Fibroblast of skin of left quadriceps (primary cell): ENCODE measurements at regions not wholly inside any gene's neighbourhood (a gene's known extent, or its start where the extent isn't known, plus 50 kb on each side); places are given as distances from the start of the nearest gene placed in this dataset.

Experiments
- DNase-seq, 2 experiments: peaks; one replicate each; pipeline ENCODE4 v3.0.0-alpha.2; 2013; ENCODE audit warnings: low read depth in 2 of 2

DNA sequence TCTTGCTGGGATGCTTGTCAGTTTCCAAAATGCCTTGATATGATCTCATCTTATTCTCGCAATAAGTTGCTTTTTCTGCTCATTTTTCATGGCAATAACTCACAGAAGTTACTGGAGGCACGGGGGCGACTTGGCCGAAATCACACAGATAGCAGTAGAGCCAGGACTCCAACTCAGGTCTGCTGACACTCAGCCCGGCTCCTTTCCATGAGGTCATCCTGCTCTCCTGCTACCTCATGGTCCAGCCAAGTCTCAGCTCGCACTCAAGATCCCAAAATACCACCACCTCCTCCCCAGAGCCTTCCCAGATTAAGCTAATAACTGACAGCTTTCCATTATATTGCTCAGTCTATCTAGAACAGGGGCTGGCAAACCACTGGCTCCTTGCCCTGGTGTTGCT lies 269.5 kb downstream of the MAP2K4 start:
- no peak for DNase-seq

DNA sequence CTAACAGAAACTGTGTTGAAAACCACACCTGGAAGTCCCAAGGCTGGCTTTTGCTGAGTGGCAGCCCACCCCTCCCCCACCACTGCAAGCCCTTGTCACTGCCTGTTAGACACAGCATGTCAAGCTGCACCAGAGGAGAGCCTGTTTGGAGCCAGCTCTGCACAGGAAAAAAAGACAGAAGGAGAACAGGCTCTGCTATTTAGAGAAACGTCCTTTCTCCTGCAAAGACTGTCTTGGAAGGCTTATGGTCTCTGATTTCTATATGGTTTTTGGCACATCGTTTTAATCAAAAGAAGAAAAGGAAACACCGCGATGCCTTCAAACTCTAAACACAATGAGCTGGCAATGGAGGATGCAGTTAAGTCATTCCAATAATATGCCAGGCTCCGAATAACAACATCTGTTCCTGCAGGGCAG lies 275.5 kb downstream of the MAP2K4 start:
- DNase-seq = no peak

DNA sequence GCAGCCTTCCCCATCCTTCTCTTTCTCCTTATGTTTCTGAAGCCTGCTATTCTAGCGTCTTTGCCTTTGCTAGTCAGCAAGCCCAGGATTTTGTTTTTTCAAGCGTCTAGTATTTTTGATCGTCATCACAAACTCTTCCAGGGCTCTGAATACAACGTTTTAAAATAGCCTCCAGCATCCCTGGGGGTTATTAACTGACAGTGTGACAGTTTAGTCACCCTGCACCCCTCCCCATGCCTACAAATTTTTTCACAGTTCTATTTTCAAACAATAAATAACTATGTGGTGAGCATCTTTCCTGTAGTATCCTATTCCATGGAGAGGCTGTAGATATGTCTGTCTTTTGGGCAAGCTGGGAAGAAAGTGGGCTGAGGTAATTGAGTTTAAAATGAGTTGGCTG lies 280.9 kb downstream of the MAP2K4 start:
- DNase-seq = no peak

DNA sequence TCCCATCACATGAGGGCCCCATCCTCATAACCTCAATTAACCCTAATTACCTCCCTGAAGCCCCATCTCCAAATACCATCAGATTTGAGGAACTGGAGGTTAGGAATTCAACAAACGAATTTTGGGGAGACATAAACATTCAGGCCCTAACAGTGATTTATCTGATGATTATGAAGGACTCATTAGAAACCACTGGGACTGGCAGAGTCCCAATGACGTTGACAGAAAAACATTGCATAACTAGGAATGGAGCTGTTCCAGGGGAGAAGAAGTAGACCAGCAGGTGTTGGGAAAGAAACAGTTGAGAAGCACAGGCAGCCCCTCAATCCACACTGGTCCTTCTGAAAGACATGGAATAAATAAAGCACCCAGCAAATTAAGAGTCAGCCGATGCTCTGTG lies 282.0 kb downstream of the MAP2K4 start:
- DNase-seq = no peak

DNA sequence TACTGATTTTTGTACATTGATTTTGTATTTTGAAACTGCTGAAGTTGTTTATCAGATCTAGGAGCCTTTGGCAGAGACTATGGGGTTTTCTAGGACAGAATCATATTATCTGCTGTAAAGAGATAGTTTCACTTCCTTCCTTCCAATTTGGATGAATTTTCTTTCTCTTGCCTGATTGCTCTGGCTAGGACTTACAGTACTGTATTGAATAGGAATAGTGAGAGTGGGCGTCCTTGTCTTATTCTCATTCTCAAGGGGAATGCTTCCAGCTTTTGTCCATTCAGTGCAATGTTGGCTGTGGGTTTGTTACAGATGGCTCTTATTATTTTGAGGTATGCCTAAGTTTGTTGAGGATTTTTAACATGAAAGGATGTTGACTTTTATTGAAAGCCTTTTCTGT lies 290.1 kb downstream of the MAP2K4 start:
- no peak for DNase-seq

DNA sequence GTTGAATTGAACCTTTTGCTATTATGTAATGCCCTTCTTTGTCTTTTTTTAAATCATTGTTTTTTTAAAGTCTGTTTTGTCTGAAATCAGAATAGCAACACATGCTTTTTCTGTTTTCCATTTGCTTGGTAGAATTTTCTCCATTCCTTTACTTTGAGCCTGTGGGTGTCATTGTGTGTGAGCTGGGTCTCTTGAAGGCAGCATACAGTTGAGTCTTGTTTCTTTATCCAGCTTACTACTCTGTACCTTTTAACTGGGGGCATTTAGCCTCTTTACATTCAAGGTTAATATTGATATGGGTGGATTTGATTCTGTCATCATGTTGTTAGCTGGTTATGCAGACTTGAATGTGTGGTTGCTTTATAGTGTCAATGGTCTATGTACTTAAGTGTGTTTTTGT lies 292.0 kb downstream of the MAP2K4 start:
- DNase-seq = no peak

DNA sequence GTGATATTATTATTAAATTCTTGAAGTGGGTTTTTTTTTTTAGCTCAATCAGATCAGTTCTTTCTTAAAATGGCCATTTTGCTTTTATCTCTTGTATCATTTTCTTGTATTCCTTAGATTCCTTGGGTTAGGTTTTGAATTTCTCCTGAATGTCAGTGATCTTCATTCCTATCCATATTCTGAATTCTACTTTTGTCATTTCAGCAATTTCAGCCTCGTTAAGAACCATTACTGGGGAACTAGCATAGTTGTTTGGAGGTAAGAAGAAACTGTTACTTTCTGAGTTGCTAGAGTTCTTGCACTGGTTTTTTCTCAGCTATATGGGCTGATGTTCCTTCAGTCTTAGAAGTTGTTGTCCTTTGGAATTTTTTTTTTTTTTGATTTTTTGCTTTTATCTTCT lies 293.1 kb downstream of the MAP2K4 start:
- DNase-seq = no peak

DNA sequence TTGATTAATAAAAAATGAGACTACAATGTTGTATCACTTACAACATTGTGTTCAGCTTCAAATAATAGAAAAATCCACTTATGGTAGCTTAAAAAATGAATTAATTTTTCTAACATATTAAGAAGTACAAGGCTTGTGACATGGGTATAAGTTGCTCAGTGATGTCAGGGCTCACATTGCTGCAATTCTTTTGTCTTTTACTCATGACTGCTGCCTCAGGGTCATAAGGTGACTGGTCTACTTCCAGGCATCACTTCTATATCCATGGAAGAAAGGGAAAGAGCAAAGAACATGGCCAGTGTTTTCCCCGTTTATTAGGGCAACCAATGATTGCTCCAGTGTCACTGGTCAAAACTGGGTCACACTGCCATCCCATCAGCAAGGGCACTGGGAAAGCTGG lies 295.3 kb downstream of the MAP2K4 start:
- DNase-seq = no peak

DNA sequence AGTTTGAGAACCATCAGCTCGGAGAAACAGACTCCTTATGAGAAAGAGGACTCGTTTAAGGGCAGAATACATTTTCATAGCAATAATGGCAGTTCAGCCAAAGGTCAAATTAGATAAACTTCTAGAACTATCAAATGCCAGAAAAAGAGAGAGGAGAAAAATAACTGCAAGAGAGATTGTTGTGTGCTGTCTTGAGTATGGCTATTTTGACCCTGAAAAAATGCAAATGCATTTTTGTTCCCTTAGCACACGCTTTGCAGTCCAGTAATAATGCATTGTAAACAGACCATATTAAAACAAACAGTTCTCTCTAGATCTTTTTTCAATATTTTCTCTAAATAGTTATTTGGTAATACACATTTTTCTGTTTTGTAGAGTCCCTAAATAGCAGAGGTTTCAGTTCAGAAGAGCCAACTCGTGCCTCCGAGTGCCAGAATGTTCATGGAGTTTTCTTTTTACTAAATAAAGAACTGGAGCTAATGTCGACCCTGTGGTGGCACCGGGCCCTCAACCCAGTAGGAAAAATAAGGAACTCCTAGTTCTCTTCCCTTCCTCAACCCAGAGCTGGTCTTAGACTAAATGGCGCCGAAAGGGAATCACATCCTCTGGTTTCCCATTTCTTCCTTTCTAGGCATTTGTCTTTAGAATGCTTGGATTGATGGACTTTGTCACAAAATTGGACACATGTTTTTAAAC lies 298.0 kb downstream of the MAP2K4 start:
- no peak for DNase-seq

DNA sequence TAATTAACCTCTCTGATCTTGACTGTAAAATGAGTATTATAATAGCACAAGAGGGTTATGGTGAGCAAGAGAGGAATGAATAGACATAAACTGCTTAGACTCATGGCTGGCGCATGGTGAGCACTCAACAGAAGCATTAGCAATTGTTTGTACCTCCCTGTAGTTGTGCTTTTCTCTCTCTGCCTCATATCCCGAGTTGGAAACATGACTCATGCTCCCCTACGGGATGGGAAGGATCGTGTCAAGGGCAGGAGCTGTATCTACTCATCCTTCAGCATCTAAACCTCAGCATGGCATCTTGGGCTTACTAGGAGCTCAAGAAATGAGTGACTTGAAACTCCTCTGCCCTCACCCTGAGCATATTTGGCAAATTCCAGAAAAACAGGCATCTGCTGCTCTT lies 299.6 kb downstream of the MAP2K4 start:
- DNase-seq = no peak

DNA sequence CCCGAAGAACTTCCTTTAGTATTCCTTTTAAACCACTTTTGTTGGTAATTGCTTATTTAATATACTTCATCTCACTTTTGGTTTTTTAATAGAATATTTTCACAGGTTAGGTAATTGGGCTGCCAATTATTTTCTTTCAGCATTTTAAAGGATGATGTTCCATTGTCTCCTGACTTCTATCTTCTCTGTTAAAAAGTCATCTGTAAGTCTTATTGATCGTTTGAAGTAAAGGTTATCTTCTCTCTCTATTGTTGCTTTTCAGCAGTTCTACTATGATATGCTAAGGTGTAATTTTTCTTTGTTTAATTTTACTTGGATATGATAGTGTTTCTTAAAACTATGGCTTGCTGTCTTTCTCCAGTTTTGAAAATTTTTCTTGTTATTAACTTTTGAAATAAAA lies 307.5 kb downstream of the MAP2K4 start:
- DNase-seq = no peak

DNA sequence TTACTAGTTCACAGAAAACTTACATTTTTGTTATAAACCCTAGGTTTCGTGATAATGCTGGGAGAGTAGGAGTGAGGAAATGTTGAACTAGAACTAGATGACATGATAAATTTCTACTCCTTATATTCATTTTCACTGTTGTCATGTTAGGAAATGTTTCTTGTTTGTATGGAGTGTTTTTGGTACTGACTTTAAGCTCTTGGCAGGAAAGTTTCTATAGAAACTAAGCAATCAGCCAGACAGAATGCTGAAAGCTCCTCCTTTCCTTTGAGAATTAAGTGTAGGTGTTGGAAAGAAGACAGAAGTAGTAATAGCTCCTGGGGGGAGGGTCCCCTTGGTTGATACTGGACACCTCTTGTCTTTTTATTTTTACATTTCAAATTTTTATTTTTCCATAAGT lies 309.8 kb downstream of the MAP2K4 start:
- no peak for DNase-seq

DNA sequence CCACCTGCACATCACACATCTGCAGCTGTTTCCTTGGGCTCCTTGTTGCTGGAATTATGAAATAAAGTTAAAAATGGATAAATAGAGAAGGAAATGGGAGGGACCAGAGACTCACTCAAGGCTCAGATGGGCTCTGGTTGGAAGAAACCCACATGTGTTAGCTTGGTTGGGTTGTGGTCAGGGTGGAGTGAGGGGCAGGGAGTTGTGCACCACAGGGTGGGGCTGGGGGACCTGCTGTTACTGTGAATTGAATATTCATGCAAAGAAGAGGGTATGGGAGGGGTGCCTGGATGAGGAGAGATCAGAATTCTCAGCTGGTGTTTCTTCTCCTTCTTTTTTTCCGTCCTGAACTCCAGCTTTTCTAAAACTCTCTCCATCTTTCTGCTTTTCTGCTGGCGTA lies 320.7 kb downstream of the MAP2K4 start:
- no peak for DNase-seq

DNA sequence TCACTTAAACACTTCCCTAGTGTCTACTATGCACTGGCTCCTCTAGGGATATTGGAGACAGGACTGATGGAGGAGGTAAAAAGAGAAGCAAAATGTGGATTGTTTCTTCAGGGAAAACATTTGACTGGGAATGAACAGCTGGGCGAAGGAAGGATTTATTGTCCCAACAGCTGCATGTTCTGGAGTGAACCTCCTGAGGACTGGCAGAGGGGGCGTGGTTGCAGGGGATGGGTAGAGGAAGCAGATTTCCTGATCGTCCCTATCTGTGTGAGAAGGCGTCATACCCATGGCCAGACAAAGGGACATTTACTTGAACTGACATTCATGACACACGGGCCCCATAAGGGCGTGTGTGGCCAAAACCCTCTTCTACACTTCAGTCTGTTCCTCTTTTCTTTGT lies 321.5 kb downstream of the MAP2K4 start:
- DNase-seq = no peak

DNA sequence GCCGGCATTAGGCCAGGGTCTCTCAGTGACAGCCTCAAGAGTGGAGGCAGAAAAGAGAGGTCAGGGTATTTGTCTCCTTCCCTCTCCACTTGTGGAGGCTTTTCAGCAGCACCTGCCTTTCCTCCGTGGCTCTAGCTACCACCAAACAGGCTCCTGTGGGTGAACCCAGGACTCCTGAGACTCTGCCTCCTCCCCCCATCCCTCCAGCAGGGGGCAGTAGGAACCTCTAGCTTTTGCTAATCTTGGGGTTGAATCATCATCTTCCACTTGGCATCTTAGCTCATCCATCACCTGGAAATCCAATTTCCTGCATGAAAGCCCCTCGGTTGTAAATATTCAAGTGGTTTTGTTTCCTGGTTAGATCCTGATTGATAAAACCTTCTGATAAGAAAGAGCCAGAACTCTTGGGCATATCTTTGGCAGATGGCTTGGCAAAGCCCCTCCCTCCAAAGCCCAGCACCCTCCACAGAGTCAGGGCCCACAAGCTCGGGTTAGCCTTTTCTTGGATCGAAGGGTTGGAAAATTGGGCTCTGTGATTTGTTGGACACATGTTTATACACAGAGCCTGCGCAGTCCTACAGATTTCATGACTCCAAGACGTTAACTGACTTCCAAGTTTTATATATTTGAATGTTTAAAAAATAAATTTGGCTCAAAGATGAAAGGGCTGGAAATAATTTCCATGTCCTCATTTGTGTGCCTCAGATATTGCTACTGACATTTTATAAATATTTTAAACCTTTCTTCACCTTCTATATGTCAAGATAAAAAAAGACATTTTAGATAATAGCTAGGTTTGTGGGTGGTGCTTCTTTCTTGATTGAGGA lies 322.1 kb downstream of the MAP2K4 start:
- DNase-seq = no peak

DNA sequence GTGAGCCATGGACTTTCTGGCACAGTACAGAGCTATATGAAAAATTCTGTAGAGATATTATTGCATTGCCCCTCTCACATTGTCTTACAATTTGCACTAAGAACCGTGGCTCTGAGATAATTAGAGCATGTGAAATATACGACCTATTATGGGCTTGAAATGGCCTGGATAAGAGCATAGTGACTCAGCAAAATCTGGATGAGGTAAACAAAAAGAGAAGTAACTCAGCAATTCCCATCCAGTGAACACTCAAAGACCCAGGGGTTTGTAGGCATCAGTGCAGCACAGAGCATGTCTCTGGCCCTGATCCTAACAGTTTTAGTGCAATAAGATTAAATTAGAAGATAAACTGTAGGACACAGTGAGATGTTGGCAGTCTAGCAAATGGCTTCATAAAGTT lies 317.2 kb upstream of the MYOCD start:
- DNase-seq = no peak

DNA sequence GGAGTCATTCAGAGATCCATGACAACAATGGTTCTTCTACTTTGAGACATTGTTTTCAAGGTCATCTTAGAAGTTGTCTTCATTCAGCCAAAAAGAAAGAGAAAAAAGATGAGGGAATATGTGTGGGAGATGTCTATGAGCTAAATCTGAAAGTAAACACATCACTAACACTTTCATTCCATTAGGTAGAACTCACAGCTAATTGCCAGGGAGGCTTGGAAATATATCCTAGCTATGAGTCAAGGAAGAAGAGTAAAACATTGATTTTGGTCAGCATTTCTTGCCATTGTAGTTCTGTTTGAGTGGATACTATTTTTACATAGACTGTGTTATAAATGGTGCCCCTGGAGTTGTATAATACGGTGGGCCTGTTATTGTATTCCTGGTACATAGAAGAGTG lies 316.4 kb upstream of the MYOCD start:
- no peak for DNase-seq

DNA sequence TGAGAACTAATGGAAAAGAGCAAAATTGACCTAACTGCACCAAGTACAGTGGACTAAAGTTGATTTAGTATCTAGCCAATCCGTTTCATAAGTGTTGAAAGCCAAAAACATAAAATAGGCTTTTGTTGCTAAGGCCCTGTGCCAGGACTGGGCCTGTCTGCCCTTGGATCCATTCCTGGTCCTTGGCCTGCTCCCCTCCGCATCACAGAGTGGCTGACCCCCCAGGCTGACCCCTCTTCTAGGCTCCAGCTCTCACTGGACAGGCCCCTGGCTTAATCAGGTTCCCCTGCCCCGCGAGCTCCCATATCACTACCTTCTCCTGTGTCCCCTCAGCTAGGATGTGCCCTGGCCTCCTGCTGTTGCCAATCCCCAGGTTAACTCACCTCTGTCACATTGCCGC lies 313.6 kb upstream of the MYOCD start:
- no peak for DNase-seq

DNA sequence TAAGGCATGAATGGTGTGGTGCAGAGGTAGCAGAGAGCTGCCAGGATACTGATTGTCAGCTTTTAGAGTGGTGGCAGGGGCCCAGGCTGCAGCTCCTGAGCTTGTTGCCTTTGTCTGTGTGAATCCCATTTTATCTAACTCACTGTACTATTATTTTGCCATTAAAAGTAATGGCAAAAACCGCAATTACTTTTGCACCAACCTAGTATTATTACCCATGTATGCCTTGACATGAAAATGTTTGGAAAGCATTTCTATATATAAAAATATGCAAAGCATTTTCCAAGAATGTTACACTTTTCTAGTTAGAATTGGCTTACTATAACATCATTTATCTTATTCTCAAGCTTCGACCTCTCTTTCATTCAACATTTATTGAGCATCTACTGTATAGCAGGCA lies 308.1 kb upstream of the MYOCD start:
- DNase-seq = no peak

DNA sequence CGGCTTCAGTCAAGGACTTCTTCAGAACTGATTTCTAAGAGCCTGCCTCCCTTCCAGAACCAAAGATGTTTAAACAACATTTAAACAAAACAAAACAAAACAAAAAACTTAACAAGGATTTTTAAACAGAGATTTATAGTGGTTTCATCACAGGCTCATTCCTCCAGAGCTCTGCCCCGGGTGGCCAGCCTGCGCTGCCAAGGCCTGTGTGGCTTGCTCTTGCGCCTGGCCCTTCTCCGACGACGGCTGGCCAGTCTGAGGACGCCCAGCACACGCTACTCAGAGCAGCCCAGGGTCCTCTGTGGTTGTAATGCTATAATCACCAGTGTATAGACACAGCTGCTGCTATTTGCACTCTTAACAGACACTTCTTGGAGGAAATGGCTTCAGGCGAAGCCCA lies 307.2 kb upstream of the MYOCD start:
- no peak for DNase-seq

DNA sequence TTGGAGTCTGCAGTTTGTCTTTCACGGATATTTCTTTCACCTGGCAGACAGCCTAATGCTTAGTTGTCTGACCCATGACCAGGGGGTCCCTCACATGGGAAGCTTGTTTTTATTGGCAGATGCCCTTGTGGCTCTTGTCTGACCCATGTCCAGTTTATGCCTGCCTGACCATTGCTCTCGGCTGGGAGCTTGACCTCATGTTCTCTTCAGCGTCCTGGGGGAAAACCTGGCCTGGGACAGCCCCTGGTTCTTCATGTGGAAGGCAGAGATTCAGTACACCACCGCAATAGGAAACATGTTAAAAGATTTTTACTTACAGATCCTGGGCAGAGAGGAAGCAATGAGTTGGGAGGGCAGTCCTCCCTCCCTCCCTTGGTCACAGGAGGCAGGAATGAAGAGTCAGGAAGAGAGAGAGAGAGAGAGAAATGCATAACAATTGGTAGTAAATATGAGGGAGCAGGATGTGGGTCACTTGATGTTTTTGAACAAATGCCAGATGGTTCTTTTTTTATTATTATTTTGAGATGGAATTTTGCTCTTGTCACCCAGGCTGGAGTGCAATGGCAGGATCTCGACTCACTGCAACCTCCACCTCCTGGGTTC lies 302.7 kb upstream of the MYOCD start:
- DNase-seq = no peak

DNA sequence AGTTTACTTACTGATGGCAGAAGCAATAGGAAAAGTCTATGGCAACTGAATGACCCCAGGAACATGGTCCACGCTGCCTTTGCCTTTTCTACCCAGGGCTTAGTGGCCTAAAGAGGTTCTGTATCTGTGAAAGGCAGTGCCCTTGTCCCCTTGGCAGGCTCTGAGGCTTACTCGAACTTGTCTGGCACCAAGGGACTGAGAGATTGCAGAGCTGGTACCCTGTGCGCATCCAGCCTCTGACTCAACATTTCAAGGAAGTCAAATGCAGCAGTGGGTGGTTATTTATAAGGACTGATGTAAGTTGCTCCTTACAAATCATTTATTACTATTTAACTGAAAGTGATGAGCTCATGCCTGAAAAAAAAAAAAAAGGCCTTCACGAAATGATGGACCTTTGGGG lies 299.9 kb upstream of the MYOCD start:
- DNase-seq = no peak

DNA sequence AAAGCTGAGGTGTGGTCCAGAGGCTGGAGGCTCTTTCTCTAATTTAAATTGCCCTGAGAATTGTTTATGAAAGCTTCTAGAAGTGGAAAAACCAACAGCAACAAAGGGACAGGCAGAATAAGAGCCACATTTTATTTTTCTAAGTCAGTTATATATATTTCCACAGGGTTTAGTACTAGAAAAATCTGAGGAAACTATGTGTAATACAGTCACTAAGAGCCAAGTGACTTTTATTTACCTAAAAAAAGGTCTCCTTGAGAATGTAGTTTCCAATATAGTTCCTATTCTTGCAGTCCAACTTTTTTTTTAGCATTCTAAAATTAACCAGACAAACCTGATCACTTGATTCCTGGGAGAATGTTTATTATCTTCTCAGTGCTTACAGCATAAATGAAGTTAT lies 296.6 kb upstream of the MYOCD start:
- no peak for DNase-seq
